ENCODE measurements at regions not wholly inside any gene's neighbourhood (a gene's known extent, or its start where the extent isn't known, plus 50 kb on each side); places are given as distances from the start of the nearest gene placed in this dataset.

DNA sequence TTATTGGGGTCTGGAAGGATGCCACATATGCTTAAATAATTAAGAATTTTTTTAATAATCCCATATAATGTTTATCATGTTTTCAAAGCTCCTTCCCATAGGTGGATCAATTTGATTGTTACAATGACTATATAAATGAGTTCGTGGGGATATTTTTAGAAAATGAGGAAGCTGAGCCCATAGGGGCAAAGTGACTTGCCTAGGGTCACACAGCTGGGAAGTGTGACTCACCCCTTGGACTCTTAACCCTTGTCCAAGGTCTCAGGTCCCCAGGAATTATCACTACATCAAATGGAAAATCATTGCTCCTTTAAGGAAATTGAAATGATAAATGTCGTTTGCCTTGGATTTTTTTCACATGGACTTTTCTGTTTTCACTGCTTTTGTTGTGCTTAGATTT is 161.2 kb upstream of the RGMA start:
- TF ChIP-seq CTCF (IDR thresholded peaks at IDR 0.05): no peak
- TF ChIP-seq POLR2A (IDR thresholded peaks at IDR 0.05): no peak
